PFSK-1 (cell line): ENCODE measurements at regions not wholly inside any gene's neighbourhood (a gene's known extent, or its start where the extent isn't known, plus 50 kb on each side); places are given as distances from the start of the nearest gene placed in this dataset.

Experiments
- FOXP2 ChIP-seq: optimal IDR thresholded peaks from 2 replicates; pipeline ENCODE3; 2011; ENCODE audit warnings: borderline replicate concordance, control low read depth, inconsistent platforms; ENCODE audit not compliant: insufficient read depth; ENCODE audit errors: extremely low read length, extremely low read depth
- POLR2AphosphoS5 ChIP-seq: IDR thresholded peaks from 2 replicates; pipeline ENCODE4 v1.6.1; 2012; ENCODE audit warnings: low read depth, mild to moderate bottlenecking, control low read depth, low read length, moderate library complexity
- REST ChIP-seq, 2 experiments: IDR thresholded peaks; 2 replicates each; pipeline versions ENCODE4 v1.6.1 to v1.8.0; 2011 to 2012; ENCODE audit warnings: low read depth in 2 of 2, low read length in 2 of 2, control low read depth in 1 of 2, inconsistent platforms in 1 of 2, mild to moderate bottlenecking in 1 of 2, moderate library complexity in 1 of 2; ENCODE audit not compliant: insufficient read depth in 1 of 2
- SIN3A ChIP-seq: IDR thresholded peaks from 2 replicates; pipeline ENCODE4 v1.6.1; 2012; ENCODE audit warnings: mild to moderate bottlenecking, low read length, moderate library complexity, borderline replicate concordance; ENCODE audit not compliant: insufficient read depth
- TAF1 ChIP-seq: IDR thresholded peaks from 2 replicates; pipeline ENCODE4 v1.6.1; 2012; ENCODE audit warnings: low read length, control low read depth, borderline replicate concordance; ENCODE audit not compliant: insufficient read depth

- TF ChIP-seq POLR2AphosphoS5 (no peak), TAF1 (no peak), FOXP2 (no peak)
These were observed 241.2 kb upstream of the PREP start for GRCh38 chr6:105644073-105644489.

GRCh38 chr6:105642708-105643107, 239.8 kb upstream of the PREP start:
- TF ChIP-seq POLR2AphosphoS5, result no peak
- TF ChIP-seq TAF1, result no peak
- TF ChIP-seq REST (IDR thresholded peaks at IDR 0.05; ENCODE audit: insufficient read depth in 1 of 2, low read depth in 2 of 2, low read length in 2 of 2), result no peak
- no peak for TF ChIP-seq FOXP2
- no peak for TF ChIP-seq SIN3A

- TF ChIP-seq POLR2AphosphoS5, result no peak
- TF ChIP-seq SIN3A, result no peak
- TF ChIP-seq REST (IDR thresholded peaks at IDR 0.05; ENCODE audit: insufficient read depth in 1 of 2, low read depth in 2 of 2, low read length in 2 of 2), result no peak
- TF ChIP-seq TAF1, result no peak
- TF ChIP-seq FOXP2, result no peak
These were observed 238.6 kb upstream of the PREP start for GRCh38 chr6:105641504-105641903.

- TF ChIP-seq TAF1, result no peak
- no peak for TF ChIP-seq POLR2AphosphoS5
- TF ChIP-seq FOXP2, result no peak
- TF ChIP-seq SIN3A, result no peak
- TF ChIP-seq REST (IDR thresholded peaks at IDR 0.05; ENCODE audit: insufficient read depth in 1 of 2, low read depth in 2 of 2, low read length in 2 of 2), result no peak
These were observed 236.2 kb upstream of the PREP start for GRCh38 chr6:105639124-105639523.

GRCh38 chr6:105633814-105634213, 230.9 kb upstream of the PREP start:
- TF ChIP-seq SIN3A (no peak), POLR2AphosphoS5 (no peak), TAF1 (no peak), FOXP2 (no peak)

- TF ChIP-seq FOXP2, result no peak
- TF ChIP-seq POLR2AphosphoS5, result no peak
- no peak for TF ChIP-seq SIN3A
- TF ChIP-seq TAF1, result no peak
These were observed 225.4 kb upstream of the PREP start for GRCh38 chr6:105628156-105628860.
